ENCODE measurements at regions not wholly inside any gene's neighbourhood (a gene's known extent, or its start where the extent isn't known, plus 50 kb on each side); places are given as distances from the start of the nearest gene placed in this dataset.

DNA sequence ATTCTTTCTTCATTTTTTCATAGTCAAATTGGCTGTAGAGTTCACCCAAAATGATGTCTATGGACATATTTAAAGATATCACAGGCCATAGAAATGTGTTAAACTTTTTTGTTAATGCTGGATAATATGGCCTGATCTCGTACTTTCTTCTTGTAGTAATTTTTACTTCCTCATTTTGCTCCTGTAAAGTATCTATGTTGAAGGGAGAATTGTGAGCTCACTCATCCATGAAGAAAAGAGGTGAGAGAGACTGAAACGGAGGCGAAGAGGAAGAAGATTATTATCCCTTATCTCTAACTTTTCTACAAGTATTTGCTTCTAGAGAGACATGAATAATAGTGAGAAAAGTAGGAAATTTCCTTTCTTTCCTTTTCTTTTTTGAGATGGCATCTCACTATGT is 613.8 kb upstream of the TBL1XR1 start:
- TF ChIP-seq, protein P1, sequence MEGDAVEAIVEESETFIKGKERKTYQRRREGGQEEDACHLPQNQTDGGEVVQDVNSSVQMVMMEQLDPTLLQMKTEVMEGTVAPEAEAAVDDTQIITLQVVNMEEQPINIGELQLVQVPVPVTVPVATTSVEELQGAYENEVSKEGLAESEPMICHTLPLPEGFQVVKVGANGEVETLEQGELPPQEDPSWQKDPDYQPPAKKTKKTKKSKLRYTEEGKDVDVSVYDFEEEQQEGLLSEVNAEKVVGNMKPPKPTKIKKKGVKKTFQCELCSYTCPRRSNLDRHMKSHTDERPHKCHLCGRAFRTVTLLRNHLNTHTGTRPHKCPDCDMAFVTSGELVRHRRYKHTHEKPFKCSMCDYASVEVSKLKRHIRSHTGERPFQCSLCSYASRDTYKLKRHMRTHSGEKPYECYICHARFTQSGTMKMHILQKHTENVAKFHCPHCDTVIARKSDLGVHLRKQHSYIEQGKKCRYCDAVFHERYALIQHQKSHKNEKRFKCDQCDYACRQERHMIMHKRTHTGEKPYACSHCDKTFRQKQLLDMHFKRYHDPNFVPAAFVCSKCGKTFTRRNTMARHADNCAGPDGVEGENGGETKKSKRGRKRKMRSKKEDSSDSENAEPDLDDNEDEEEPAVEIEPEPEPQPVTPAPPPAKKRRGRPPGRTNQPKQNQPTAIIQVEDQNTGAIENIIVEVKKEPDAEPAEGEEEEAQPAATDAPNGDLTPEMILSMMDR (IDR thresholded peaks at IDR 0.05; ENCODE audit: low read length) = no peak
- no peak for TF ChIP-seq EZH2 (optimal IDR thresholded peaks at IDR 0.05; ENCODE audit: low read depth, low read length)
- no peak for TF ChIP-seq EZH2phosphoT487 (IDR thresholded peaks at IDR 0.05; ENCODE audit: low read length)

All from MM.1S (cell line).